ENCODE measurements at regions not wholly inside any gene's neighbourhood (a gene's known extent, or its start where the extent isn't known, plus 50 kb on each side); places are given as distances from the start of the nearest gene placed in this dataset.

DNA sequence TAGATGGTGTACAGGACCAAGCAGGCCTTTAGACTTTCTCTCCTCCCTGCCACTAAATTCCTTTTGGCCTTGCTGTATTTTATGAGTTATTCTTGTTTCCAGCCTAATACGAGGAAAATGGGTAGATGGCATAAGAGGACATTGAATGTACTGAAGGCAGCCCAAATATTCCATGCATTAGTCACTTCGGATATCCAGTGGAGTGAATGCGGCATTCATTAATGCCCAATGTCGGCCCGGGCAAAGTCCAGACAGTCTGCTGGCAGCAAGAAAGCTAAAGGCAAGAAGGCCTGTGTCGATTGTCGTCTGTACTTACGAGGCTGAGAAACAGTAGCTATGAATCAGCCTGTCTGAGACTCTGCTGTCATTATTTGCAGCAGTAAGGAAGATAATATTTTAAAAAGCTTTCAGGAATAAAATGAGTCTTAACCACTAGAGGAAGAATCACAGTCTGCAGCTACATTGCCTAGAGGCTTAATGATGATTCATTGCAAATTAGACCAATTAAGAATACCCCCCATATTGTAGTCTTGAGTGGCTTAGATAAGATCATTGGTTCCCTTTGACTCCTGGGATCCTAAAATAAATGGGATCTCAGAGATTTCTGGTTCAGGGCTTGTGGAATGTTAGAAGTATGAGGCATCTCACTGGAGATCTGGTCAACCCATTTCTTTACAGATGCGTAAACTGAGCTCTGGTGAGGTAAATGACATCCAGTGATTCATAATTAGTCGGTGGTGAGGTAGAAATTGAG is 534.1 kb upstream of the JAG1 start:
- TF ChIP-seq, protein P1, sequence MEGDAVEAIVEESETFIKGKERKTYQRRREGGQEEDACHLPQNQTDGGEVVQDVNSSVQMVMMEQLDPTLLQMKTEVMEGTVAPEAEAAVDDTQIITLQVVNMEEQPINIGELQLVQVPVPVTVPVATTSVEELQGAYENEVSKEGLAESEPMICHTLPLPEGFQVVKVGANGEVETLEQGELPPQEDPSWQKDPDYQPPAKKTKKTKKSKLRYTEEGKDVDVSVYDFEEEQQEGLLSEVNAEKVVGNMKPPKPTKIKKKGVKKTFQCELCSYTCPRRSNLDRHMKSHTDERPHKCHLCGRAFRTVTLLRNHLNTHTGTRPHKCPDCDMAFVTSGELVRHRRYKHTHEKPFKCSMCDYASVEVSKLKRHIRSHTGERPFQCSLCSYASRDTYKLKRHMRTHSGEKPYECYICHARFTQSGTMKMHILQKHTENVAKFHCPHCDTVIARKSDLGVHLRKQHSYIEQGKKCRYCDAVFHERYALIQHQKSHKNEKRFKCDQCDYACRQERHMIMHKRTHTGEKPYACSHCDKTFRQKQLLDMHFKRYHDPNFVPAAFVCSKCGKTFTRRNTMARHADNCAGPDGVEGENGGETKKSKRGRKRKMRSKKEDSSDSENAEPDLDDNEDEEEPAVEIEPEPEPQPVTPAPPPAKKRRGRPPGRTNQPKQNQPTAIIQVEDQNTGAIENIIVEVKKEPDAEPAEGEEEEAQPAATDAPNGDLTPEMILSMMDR (conservative IDR thresholded peaks at IDR 0.05 in 1 of 2, IDR thresholded peaks at IDR 0.05 in 1 of 2; ENCODE audit: extremely low read depth in 1 of 2, insufficient read depth in 1 of 2, low read depth in 1 of 2, low read length in 2 of 2), result peak in 1 of 2 donors; percentile 13
- TF ChIP-seq EZH2 (IDR thresholded peaks at IDR 0.05; ENCODE audit: borderline replicate concordance, low read length), result no peak

Data from mammary epithelial cell (primary cell).